K562 (cell line): ENCODE measurements at regions not wholly inside any gene's neighbourhood (a gene's known extent, or its start where the extent isn't known, plus 50 kb on each side); places are given as distances from the start of the nearest gene placed in this dataset.

Experiments
- CBFB ChIP-seq: sonication (generic); formaldehyde crosslinking; IDR thresholded peaks from 2 replicates; pipeline ENCODE4 v1.4.0; 2020; ENCODE audit warnings: mild to moderate bottlenecking, missing genetic modification reagents
- CREM ChIP-seq: IDR thresholded peaks from 2 replicates; pipeline ENCODE4 v1.6.1; 2014; ENCODE audit warnings: antibody characterized with exemption, low read depth
- ELF2 ChIP-seq: fragments of 250-450 bp; sonication (Bioruptor Pico); IDR thresholded peaks from 2 replicates; pipeline ENCODE4 v1.5.0; 2021; ENCODE audit warnings: mild to moderate bottlenecking
- HDAC1 ChIP-seq, 2 experiments: fragments of 450-650 bp; IDR thresholded peaks; 2 replicates each; pipeline ENCODE4 v1.6.1; 2016 to 2017; ENCODE audit warnings: inconsistent platforms in 1 of 2, mild to moderate bottlenecking in 1 of 2, moderate library complexity in 1 of 2
- MYC ChIP-seq, 2 experiments: fragments of 250-450 bp in 1 of 2; sonication (Bioruptor Pico) in 1 of 2; IDR thresholded peaks; 2 replicates each; pipeline versions ENCODE4 v1.5.1 to v1.6.1; 2012 to 2021; ENCODE audit warnings: low read depth in 2 of 2, borderline replicate concordance in 1 of 2, improper control_type of control experiment in 1 of 2, low read length in 1 of 2, mild to moderate bottlenecking in 1 of 2, moderate library complexity in 1 of 2
- NFIC ChIP-seq: fragments of 450-650 bp; IDR thresholded peaks from 2 replicates; pipeline ENCODE4 v1.6.1; 2017; ENCODE audit warnings: mild to moderate bottlenecking, inconsistent platforms
- NR4A1 ChIP-seq, 2 experiments: fragments of 250-450 bp in 1 of 2; fragments of 450-650 bp in 1 of 2; sonication (Bioruptor Pico) in 1 of 2; IDR thresholded peaks; 2 replicates each; pipeline versions ENCODE4 v1.4.0 to v1.6.1; 2016 to 2020; ENCODE audit warnings: mild to moderate bottlenecking in 2 of 2, missing compliant biosample characterization in 1 of 2, missing genetic modification characterization in 1 of 2, moderate library complexity in 1 of 2
- PHB2 ChIP-seq: fragments of 450-650 bp; IDR thresholded peaks from 2 replicates; pipeline ENCODE4 v1.6.1; 2017; ENCODE audit warnings: low read depth
- SMARCA4 ChIP-seq: fragments of 450-650 bp; IDR thresholded peaks from 2 replicates; pipeline ENCODE4 v1.6.1; 2016
- SMARCC2 ChIP-seq: fragments of 450-650 bp; IDR thresholded peaks from 2 replicates; pipeline ENCODE4 v1.6.1; 2017; ENCODE audit warnings: antibody characterized with exemption, moderate library complexity, mild to moderate bottlenecking, low read depth
- SREBF1 ChIP-seq: fragments of 150-350 bp; IDR thresholded peaks from 2 replicates; pipeline ENCODE4 v1.6.1; 2014; ENCODE audit warnings: antibody characterized with exemption, low read depth, low read length, borderline replicate concordance
- TCF3 ChIP-seq: sonication (generic); formaldehyde crosslinking; IDR thresholded peaks from 2 replicates; pipeline ENCODE4 v1.4.0; 2020; ENCODE audit warnings: mild to moderate bottlenecking, missing genetic modification reagents
- TEAD1 ChIP-seq, 2 experiments: fragments of 450-650 bp in 1 of 2; sonication (generic) in 1 of 2; formaldehyde crosslinking; IDR thresholded peaks; 2 replicates each; pipeline versions ENCODE4 v1.4.0 to v1.8.0; 2020 to 2022; ENCODE audit warnings: mild to moderate bottlenecking in 2 of 2, missing genetic modification reagents in 1 of 2
- U2AF1 ChIP-seq: fragments of 200-400 bp; formaldehyde crosslinking; optimal IDR thresholded peaks from 2 replicates; pipeline ENCODE3; 2017; ENCODE audit warnings: mild to moderate bottlenecking, low read depth, low read length, moderate library complexity
- ZNF232 ChIP-seq: sonication (generic); formaldehyde crosslinking; IDR thresholded peaks from 2 replicates; pipeline ENCODE4 v1.8.0; 2022; ENCODE audit warnings: mild to moderate bottlenecking, missing genetic modification reagents
- ZNF277 ChIP-seq: fragments of 250-450 bp; sonication (Bioruptor Pico); IDR thresholded peaks from 2 replicates; pipeline ENCODE4 v1.8.0; 2022; ENCODE audit warnings: inconsistent platforms, mild to moderate bottlenecking, moderate library complexity, borderline replicate concordance
- ZNF561 ChIP-seq: fragments of 450-650 bp; formaldehyde crosslinking; conservative IDR thresholded peaks from 2 replicates; pipeline ENCODE4 v1.4.0; 2020; ENCODE audit warnings: mild to moderate bottlenecking, moderate library complexity
- ZNF766 ChIP-seq: fragments of 200-800 bp; sonication (Bioruptor generic); conservative IDR thresholded peaks from 2 replicates; pipeline ENCODE4 v1.6.1; 2016; ENCODE audit warnings: missing genetic modification characterization, missing compliant biosample characterization
- TF ChIP-seq, protein P1 (sequence below): IDR thresholded peaks from 2 replicates; pipeline ENCODE4 v1.6.1; 2011; ENCODE audit not compliant: insufficient read length; ENCODE audit errors: extremely low read depth
- TF ChIP-seq, protein P2 (sequence below): fragments of 450-650 bp; IDR thresholded peaks from 2 replicates; pipeline ENCODE4 v1.6.1; 2018; ENCODE audit warnings: mild to moderate bottlenecking, low read depth; ENCODE audit not compliant: partially characterized antibody
- TF ChIP-seq, protein P3 (sequence below): fragments of 450-650 bp; conservative IDR thresholded peaks from 2 replicates; pipeline ENCODE4 v1.6.1; 2016; ENCODE audit warnings: missing genetic modification characterization, low read depth, mild to moderate bottlenecking, missing compliant biosample characterization, moderate library complexity
- TF ChIP-seq, protein P4 (sequence below): sonication (generic); formaldehyde crosslinking; IDR thresholded peaks from 2 replicates; pipeline ENCODE4 v1.8.0; 2022; ENCODE audit warnings: missing genetic modification reagents, mild to moderate bottlenecking, moderate library complexity, borderline replicate concordance

GRCh38 chr7:47218378-47219176 lies 363.3 kb downstream of the TNS3 start (continued):
- TF ChIP-seq, protein P1, sequence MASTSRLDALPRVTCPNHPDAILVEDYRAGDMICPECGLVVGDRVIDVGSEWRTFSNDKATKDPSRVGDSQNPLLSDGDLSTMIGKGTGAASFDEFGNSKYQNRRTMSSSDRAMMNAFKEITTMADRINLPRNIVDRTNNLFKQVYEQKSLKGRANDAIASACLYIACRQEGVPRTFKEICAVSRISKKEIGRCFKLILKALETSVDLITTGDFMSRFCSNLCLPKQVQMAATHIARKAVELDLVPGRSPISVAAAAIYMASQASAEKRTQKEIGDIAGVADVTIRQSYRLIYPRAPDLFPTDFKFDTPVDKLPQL: no peak
- TF ChIP-seq TCF3 (peak; percentile 49; the same call in 1 of the 2 replicates), PHB2 (no peak), SREBF1 (no peak), NFIC (no peak), MYC (IDR thresholded peaks at IDR 0.05; ENCODE audit: low read depth, low read length) (peak; percentile 32; the same call in 1 of the 2 replicates), MYC (CRISPR knock-in tag; IDR thresholded peaks at IDR 0.05; ENCODE audit: borderline replicate concordance, low read depth) (no peak), ZNF766 (CRISPR knock-in tag) (no peak), ZNF277 (CRISPR knock-in tag) (no peak), U2AF1 (no peak), HDAC1 (IDR thresholded peaks at IDR 0.05) (peak in 1 of 2 experiments; percentile 39; a peak in 1 of 4 replicates), SMARCA4 (peak; percentile 71; the same call in 1 of the 2 replicates), SMARCC2 (no peak), NR4A1 (CRISPR knock-in tag; IDR thresholded peaks at IDR 0.05) (no peak), NR4A1 (tag; IDR thresholded peaks at IDR 0.05) (0 out of 2 replicates have a peak, but pooled peaks have one; percentile 27), TEAD1 (CRISPR knock-in tag; IDR thresholded peaks at IDR 0.05) (0 out of 4 replicates have a peak, but pooled peaks of 1 of the 2 experiments have one; percentile 49), ZNF561 (no peak), CREM (no peak), CBFB (CRISPR knock-in tag) (no peak), ZNF232 (CRISPR knock-in tag) (no peak), ELF2 (CRISPR knock-in tag) (no peak)
- TF ChIP-seq, protein P2, sequence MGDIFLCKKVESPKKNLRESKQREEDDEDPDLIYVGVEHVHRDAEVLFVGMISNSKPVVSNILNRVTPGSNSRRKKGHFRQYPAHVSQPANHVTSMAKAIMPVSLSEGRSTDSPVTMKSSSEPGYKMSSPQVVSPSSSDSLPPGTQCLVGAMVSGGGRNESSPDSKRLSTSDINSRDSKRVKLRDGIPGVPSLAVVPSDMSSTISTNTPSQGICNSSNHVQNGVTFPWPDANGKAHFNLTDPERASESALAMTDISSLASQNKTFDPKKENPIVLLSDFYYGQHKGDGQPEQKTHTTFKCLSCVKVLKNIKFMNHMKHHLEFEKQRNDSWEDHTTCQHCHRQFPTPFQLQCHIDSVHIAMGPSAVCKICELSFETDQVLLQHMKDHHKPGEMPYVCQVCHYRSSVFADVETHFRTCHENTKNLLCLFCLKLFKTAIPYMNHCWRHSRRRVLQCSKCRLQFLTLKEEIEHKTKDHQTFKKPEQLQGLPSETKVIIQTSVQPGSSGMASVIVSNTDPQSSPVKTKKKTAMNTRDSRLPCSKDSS: no peak
- TF ChIP-seq, protein P3, sequence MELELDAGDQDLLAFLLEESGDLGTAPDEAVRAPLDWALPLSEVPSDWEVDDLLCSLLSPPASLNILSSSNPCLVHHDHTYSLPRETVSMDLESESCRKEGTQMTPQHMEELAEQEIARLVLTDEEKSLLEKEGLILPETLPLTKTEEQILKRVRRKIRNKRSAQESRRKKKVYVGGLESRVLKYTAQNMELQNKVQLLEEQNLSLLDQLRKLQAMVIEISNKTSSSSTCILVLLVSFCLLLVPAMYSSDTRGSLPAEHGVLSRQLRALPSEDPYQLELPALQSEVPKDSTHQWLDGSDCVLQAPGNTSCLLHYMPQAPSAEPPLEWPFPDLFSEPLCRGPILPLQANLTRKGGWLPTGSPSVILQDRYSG: no peak
- TF ChIP-seq, protein P4, sequence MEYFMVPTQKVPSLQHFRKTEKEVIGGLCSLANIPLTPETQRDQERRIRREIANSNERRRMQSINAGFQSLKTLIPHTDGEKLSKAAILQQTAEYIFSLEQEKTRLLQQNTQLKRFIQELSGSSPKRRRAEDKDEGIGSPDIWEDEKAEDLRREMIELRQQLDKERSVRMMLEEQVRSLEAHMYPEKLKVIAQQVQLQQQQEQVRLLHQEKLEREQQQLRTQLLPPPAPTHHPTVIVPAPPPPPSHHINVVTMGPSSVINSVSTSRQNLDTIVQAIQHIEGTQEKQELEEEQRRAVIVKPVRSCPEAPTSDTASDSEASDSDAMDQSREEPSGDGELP (CRISPR knock-in tag): peak; percentile 42; the same call in 1 of the 2 replicates
